Heart left ventricle (tissue), 13 donors: ENCODE measurements at regions not wholly inside any gene's neighbourhood (a gene's known extent, or its start where the extent isn't known, plus 50 kb on each side); places are given as distances from the start of the nearest gene placed in this dataset.

Source experiments
- POLR2A ChIP-seq, 2 donors: fragments of 450-650 bp; IDR thresholded peaks; one replicate each; pipeline ENCODE4 v1.6.1; 2017; ENCODE audit warnings: antibody characterized with exemption in 2 of 2, mild to moderate bottlenecking in 2 of 2, moderate library complexity in 2 of 2
- TF ChIP-seq, protein P1 (sequence below), 12 donors: fragments of 200-600 bp; sonication (generic) in 4 of 12; IDR thresholded peaks; one replicate each; pipeline versions ENCODE4 v1.5.0 to v1.8.0; 2018 to 2022; ENCODE audit warnings: antibody characterized with exemption in 12 of 12, mild to moderate bottlenecking in 5 of 12
- donor health status: ischemic (EF 13 %, LVEDD 7.1; RV severe dilation, severe dysfunction).
- donor health status: DM: no; HTN: yes; CAD: no.
- donor health status: DM: no; HTN: no; CAD: no.
- donor health status: ischemic (EF 25% LVEDD 6.9; RV normal size, moderate dysfunction).
- donor health status: ischemic (EF 25% LVEDD 5.7; RV mildly dilated, moderate dysfunction).
- donor health status: ischemic (EF 35%, LVEDD 5.7; RV mildly dilated, moderate dysfunction).
- donor health status: nonischemic (EF 11% LVEDD 7.7; RV severe dilation, severe dysfunction).
- donor health status: DM: yes; HTN: yes; CAD: no.
- donor health status: PGD.
- donor health status: ischemic (EF 29% LVEDD 5.4; RV normal size, mild dysfunction).
- donor health status: nonischemic (EF 23%, LVEDD 6.1; RV moderate dilation, normal function).

DNA sequence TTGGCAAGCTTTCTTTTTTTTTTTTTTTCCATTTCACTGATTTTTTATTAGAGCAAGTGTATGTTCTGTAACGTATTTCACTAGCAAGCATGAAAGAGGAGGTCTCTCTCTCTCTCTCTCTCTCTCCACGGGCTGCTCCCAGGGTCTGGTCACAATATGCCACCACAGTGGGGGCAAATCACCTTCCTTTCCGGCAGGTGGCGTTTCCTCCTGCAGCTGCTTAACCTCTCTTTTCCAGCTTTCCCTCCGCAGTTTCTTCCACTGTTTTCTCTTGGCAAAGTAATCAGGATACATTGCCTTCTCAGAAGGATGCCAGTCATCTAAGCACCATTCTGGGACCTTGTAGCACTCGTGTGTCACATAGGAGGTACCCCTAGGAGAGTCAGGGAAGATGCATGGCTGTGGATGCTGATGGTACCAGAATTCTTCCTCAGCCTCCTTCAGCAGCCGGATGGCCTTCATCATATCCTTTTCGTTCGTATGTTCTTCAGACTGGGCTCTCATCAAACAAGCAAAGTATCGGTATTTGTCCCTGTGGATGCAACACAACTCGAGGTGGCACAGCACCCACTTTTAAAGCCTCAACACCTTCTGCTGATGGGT, 197.3 kb upstream of the PODXL start:
- TF ChIP-seq, protein P1, sequence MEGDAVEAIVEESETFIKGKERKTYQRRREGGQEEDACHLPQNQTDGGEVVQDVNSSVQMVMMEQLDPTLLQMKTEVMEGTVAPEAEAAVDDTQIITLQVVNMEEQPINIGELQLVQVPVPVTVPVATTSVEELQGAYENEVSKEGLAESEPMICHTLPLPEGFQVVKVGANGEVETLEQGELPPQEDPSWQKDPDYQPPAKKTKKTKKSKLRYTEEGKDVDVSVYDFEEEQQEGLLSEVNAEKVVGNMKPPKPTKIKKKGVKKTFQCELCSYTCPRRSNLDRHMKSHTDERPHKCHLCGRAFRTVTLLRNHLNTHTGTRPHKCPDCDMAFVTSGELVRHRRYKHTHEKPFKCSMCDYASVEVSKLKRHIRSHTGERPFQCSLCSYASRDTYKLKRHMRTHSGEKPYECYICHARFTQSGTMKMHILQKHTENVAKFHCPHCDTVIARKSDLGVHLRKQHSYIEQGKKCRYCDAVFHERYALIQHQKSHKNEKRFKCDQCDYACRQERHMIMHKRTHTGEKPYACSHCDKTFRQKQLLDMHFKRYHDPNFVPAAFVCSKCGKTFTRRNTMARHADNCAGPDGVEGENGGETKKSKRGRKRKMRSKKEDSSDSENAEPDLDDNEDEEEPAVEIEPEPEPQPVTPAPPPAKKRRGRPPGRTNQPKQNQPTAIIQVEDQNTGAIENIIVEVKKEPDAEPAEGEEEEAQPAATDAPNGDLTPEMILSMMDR (IDR thresholded peaks at IDR 0.05): peak in 2 of 12 donors; percentile 16 to 20
- TF ChIP-seq POLR2A (IDR thresholded peaks at IDR 0.05): no peak
